ENCODE measurements at regions not wholly inside any gene's neighbourhood (a gene's known extent, or its start where the extent isn't known, plus 50 kb on each side); places are given as distances from the start of the nearest gene placed in this dataset.

GRCh38 chr6:71125216-71125615, 163.4 kb upstream of the OGFRL1 start:
- CTCF ChIA-PET: no interaction called here
- Mint-ChIP-seq H3K36me3 (ENCODE audit: low read depth) (no peaks in the 10 kb centered on the region), H3K27ac (no peak overlapping the region), H3K27me3 (no peaks in the 10 kb centered on the region), H3K4me3 (no peak overlapping the region), H3K9me3 (no peaks in the 10 kb centered on the region), H3K4me1 (ENCODE audit: low read depth) (no peaks in the 10 kb centered on the region)
- no peak overlapping the region for H3K27ac ChIP-seq (ENCODE audit: low read depth in 1 of 2, low read length in 2 of 2)
- no peaks in the 10 kb centered on the region for H3K36me3 ChIP-seq (ENCODE audit: insufficient read depth, low read length)
- intact Hi-C loops (cut with DNase I, micrococcal nuclease): no loop called here
- no peak for DNase-seq
- ATAC-seq (ENCODE audit: poor library complexity): no peak
- TF ChIP-seq, protein P1, sequence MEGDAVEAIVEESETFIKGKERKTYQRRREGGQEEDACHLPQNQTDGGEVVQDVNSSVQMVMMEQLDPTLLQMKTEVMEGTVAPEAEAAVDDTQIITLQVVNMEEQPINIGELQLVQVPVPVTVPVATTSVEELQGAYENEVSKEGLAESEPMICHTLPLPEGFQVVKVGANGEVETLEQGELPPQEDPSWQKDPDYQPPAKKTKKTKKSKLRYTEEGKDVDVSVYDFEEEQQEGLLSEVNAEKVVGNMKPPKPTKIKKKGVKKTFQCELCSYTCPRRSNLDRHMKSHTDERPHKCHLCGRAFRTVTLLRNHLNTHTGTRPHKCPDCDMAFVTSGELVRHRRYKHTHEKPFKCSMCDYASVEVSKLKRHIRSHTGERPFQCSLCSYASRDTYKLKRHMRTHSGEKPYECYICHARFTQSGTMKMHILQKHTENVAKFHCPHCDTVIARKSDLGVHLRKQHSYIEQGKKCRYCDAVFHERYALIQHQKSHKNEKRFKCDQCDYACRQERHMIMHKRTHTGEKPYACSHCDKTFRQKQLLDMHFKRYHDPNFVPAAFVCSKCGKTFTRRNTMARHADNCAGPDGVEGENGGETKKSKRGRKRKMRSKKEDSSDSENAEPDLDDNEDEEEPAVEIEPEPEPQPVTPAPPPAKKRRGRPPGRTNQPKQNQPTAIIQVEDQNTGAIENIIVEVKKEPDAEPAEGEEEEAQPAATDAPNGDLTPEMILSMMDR (IDR thresholded peaks at IDR 0.05): no peak
- no peak overlapping the region for H3K4me3 ChIP-seq (ENCODE audit: low read length)
- H3K9me3 ChIP-seq (ENCODE audit: control insufficient read depth in 1 of 2, insufficient read depth in 1 of 2, low read length in 2 of 2): no peaks in the 10 kb centered on the region
- no peaks in the 10 kb centered on the region for H3K27me3 ChIP-seq (ENCODE audit: control insufficient read depth in 1 of 2, insufficient read depth in 2 of 2, low read length in 2 of 2)
- no peaks in the 10 kb centered on the region for H3K4me1 ChIP-seq (ENCODE audit: insufficient read depth, low read length)
- POLR2A ChIA-PET: no interaction called here

GRCh38 chr6:71126506-71126905, 162.1 kb upstream of the OGFRL1 start:
- Mint-ChIP-seq H3K4me1 (ENCODE audit: low read depth) (no peaks in the 10 kb centered on the region), H3K4me3 (no peak overlapping the region), H3K36me3 (ENCODE audit: low read depth) (no peaks in the 10 kb centered on the region), H3K27ac (no peak overlapping the region), H3K9me3 (no peaks in the 10 kb centered on the region), H3K27me3 (no peaks in the 10 kb centered on the region)
- Histone ChIP-seq H3K4me1 (ENCODE audit: insufficient read depth, low read length) (no peaks in the 10 kb centered on the region), H3K27ac (ENCODE audit: low read depth in 1 of 2, low read length in 2 of 2) (no peak overlapping the region), H3K27me3 (ENCODE audit: control insufficient read depth in 1 of 2, insufficient read depth in 2 of 2, low read length in 2 of 2) (no peaks in the 10 kb centered on the region), H3K9me3 (ENCODE audit: control insufficient read depth in 1 of 2, insufficient read depth in 1 of 2, low read length in 2 of 2) (no peaks in the 10 kb centered on the region), H3K4me3 (ENCODE audit: low read length) (no peak overlapping the region), H3K36me3 (ENCODE audit: insufficient read depth, low read length) (no peaks in the 10 kb centered on the region)
- DNase-seq (no peak), ATAC-seq (ENCODE audit: poor library complexity) (no peak)
- CTCF ChIA-PET: no interaction called here
- TF ChIP-seq, protein P1 (IDR thresholded peaks at IDR 0.05): no peak
- intact Hi-C loops (cut with DNase I, micrococcal nuclease): no loop called here
- POLR2A ChIA-PET: no interaction called here

GRCh38 chr6:71127374-71127773, 161.2 kb upstream of the OGFRL1 start:
- Mint-ChIP-seq H3K27ac (no peak overlapping the region), H3K4me1 (ENCODE audit: low read depth) (no peaks in the 10 kb centered on the region), H3K4me3 (no peak overlapping the region), H3K27me3 (no peaks in the 10 kb centered on the region), H3K36me3 (ENCODE audit: low read depth) (no peaks in the 10 kb centered on the region), H3K9me3 (no peaks in the 10 kb centered on the region)
- TF ChIP-seq, protein P1 (IDR thresholded peaks at IDR 0.05): no peak
- H3K36me3 ChIP-seq (ENCODE audit: insufficient read depth, low read length): no peaks in the 10 kb centered on the region
- no peaks in the 10 kb centered on the region for H3K27me3 ChIP-seq (ENCODE audit: control insufficient read depth in 1 of 2, insufficient read depth in 2 of 2, low read length in 2 of 2)
- ChIA-PET POLR2A (no interaction called here), CTCF (no interaction called here)
- no peak overlapping the region for H3K4me3 ChIP-seq (ENCODE audit: low read length)
- ATAC-seq (ENCODE audit: poor library complexity) (no peak), DNase-seq (no peak)
- H3K27ac ChIP-seq (ENCODE audit: low read depth in 1 of 2, low read length in 2 of 2): no peak overlapping the region
- intact Hi-C loops (cut with DNase I, micrococcal nuclease): no loop called here
- no peaks in the 10 kb centered on the region for H3K9me3 ChIP-seq (ENCODE audit: control insufficient read depth in 1 of 2, insufficient read depth in 1 of 2, low read length in 2 of 2)
- no peaks in the 10 kb centered on the region for H3K4me1 ChIP-seq (ENCODE audit: insufficient read depth, low read length)

All from CD4-positive, alpha-beta T cell (primary cell).